Effector memory CD8-positive, alpha-beta T cell (primary cell): ENCODE measurements at regions not wholly inside any gene's neighbourhood (a gene's known extent, or its start where the extent isn't known, plus 50 kb on each side); places are given as distances from the start of the nearest gene placed in this dataset.

ENCODE experiments used
- ATAC-seq: fragments of 150-1000 bp; cut with Tn5 transposase; replicated peaks from 2 replicates; pipeline ENCODE4 v1.10.0; 2021; ENCODE audit warnings: mild to moderate bottlenecking, moderate library complexity
- DNase-seq, 3 experiments: peaks; one replicate each; pipeline ENCODE4 v3.0.0; 2021
- H3K27ac Mint-ChIP-seq, 2 donors: one replicate each; pipeline ENCODE4 v1.8.0; 2022; ENCODE audit warnings: mild to moderate bottlenecking in 2 of 2, mixed read lengths in 2 of 2, moderate library complexity in 2 of 2
- H3K27me3 Mint-ChIP-seq, 2 donors: one replicate each; pipeline ENCODE4 v1.8.0; 2022; ENCODE audit warnings: mixed read lengths in 2 of 2
- H3K36me3 Mint-ChIP-seq: one replicate; pipeline ENCODE4 v1.8.0; 2022; ENCODE audit warnings: mild to moderate bottlenecking, moderate library complexity, mixed read lengths; ENCODE audit not compliant: insufficient read depth
- H3K4me1 Mint-ChIP-seq, 2 donors: one replicate each; pipeline ENCODE4 v1.8.0; 2022; ENCODE audit warnings: low read depth in 2 of 2, mixed read lengths in 2 of 2
- H3K4me3 Mint-ChIP-seq, 2 donors: one replicate each; pipeline ENCODE4 v1.8.0; 2022; ENCODE audit warnings: mild to moderate bottlenecking in 2 of 2, mixed read lengths in 2 of 2, moderate library complexity in 2 of 2
- H3K9me3 Mint-ChIP-seq, 2 donors: one replicate each; pipeline ENCODE4 v1.8.0; 2022; ENCODE audit warnings: mixed read lengths in 2 of 2

DNA sequence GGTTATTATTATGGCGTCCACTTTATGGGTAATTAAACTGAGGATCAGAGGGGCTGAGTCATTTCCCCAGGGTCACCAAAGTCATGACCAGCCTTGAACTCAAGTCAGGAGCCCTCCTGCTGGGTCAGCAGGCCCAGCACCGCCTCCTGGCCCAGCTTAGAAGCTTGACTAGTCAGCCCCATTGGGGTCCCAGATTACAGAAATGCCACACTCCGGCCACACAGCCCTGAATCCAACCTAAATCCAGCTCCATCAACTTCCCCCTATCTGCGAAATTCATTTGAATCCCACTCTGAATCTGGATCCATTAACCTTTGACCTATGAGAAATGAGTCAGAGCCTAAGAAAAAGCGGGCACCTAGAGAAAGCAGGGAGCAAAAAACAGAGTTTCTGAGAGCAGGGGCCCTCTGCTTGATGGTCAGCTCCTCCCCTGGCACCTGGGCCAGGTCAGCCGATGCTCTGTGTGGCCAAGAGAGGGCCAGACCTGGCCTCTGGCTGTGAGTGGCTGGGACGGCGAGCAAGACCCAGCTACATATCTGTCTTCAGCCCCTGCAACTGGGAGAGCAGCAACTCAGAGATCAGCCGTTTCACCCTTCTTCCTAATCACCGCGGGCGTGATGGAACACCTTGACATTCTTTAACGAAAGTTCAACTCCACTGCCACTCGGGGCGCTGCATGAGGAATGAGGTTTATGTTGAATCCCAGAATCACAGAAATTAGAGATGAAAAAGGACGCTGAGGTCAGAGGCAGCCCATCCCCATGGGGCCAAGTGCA lies 196.1 kb downstream of the TRIM29 start:
- H3K4me1 Mint-ChIP-seq = no peaks in the 10 kb centered on the region
- H3K9me3 Mint-ChIP-seq = no peaks in the 10 kb centered on the region
- DNase-seq (no peak), ATAC-seq (no peak)
- H3K27me3 Mint-ChIP-seq = peaks cover 43 to 88% of the 10 kb centered on the region in 2 donors
- no peak overlapping the region for H3K4me3 Mint-ChIP-seq
- no peaks in the 10 kb centered on the region for H3K36me3 Mint-ChIP-seq
- no peak overlapping the region for H3K27ac Mint-ChIP-seq

DNA sequence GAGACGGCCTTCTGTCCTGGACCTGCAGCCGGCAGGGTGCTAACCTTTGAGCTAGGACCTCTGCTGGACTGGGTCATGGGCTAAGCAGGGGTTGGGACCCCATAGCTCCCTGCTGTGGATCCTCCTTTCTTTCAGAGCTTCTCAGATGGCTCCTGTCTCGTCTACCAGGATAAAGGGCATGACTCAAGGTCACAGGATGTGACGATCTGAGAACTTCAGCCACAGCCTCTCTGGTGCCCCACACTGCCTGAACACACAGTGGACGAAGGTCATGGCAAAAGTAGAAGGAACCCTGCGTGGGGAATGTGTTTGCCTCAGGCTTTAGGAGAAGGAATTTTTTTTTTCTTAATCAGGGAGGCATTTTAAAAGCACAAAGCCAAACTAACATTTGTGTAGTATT lies 196.7 kb downstream of the TRIM29 start:
- Mint-ChIP-seq H3K4me3 (no peak overlapping the region), H3K4me1 (peaks cover 0 to 3% of the 10 kb centered on the region in 2 donors), H3K27ac (no peak overlapping the region), H3K36me3 (no peaks in the 10 kb centered on the region), H3K9me3 (no peaks in the 10 kb centered on the region), H3K27me3 (peaks cover 50 to 89% of the 10 kb centered on the region in 2 donors)
- DNase-seq = no peak
- ATAC-seq = no peak

DNA sequence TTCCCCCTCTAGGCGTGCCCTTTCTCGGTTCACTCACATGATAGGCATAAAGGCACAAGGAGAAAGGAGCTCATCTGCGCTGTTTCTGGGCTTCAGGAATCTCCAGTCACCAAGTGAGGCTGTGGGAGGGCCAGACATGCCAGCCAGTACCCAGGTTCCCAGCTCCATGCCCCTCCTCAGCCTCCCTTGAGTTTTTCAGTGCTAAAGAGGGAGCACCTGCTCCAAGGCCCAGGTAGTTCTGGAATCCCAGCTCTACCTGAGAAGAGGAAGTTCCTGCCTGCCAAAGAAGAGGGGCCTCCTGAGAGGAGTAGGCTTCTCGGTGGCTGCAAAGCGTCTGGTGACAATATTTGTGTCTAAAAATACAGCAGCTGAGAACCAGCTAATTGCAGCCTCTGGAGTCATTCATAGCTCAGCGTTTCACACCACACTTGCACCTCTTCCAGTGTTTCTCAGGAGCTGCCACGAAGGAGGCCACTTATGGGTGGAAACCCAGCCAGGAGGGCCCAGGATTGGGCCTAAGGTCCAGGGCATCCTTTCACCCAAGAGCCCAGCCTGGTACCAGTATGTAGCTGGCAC lies 197.4 kb downstream of the TRIM29 start:
- ATAC-seq = no peak

DNA sequence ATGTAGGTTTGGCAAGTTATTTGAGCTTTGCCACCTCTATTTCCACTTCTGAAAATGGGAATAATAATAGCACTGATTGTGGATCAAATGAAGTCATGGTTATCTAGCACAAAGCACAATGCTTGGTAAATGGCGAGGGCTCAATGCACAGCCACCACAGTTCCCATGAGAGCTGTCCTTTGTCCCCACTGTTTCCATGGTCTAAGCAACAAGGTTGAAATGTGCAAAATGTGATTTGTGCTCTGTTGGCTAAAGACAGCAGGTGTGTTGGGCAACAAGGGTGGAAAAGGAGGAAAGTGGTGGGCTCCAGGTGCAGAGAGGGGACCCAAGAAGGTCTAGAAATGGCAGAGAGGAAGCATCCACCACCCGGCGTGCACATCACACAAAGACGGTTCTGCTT lies 200.5 kb downstream of the TRIM29 start:
- no peak for ATAC-seq
- Mint-ChIP-seq H3K9me3 (no peaks in the 10 kb centered on the region), H3K36me3 (no peaks in the 10 kb centered on the region), H3K4me1 (peaks cover 0 to 3% of the 10 kb centered on the region in 2 donors), H3K4me3 (no peak overlapping the region), H3K27me3 (peaks cover 39 to 79% of the 10 kb centered on the region in 2 donors), H3K27ac (no peak overlapping the region)
- no peak for DNase-seq

More for the DNA sequence above, 197.4 kb downstream of the TRIM29 start:
- Mint-ChIP-seq H3K4me1 (peaks cover 0 to 3% of the 10 kb centered on the region in 2 donors), H3K4me3 (no peak overlapping the region), H3K36me3 (no peaks in the 10 kb centered on the region), H3K9me3 (no peaks in the 10 kb centered on the region), H3K27me3 (peaks cover 48 to 84% of the 10 kb centered on the region in 2 donors), H3K27ac (no peak overlapping the region)
- DNase-seq = no peak

DNA sequence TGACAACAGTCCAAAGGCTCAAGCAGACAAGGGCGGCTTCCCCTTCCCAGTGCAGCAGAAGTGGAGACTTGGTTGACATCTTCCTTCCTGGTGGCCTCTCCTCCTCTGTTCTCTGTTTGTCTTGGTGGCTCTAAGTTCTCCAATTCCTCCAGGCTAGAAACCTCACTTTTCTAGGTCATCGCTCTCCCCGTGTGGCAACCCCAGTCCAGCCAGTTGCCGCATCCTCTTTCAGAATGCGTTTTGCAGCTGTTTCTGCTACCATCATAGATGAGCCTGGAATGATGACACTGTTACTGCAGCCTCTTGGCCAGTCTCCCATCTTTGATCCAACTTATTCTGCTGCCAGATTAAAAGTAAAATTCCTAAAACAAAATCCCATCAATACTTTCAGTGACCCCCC lies 201.5 kb downstream of the TRIM29 start:
- H3K27me3 Mint-ChIP-seq = peaks cover 45 to 80% of the 10 kb centered on the region in 2 donors
- no peak for DNase-seq
- ATAC-seq = no peak

DNA sequence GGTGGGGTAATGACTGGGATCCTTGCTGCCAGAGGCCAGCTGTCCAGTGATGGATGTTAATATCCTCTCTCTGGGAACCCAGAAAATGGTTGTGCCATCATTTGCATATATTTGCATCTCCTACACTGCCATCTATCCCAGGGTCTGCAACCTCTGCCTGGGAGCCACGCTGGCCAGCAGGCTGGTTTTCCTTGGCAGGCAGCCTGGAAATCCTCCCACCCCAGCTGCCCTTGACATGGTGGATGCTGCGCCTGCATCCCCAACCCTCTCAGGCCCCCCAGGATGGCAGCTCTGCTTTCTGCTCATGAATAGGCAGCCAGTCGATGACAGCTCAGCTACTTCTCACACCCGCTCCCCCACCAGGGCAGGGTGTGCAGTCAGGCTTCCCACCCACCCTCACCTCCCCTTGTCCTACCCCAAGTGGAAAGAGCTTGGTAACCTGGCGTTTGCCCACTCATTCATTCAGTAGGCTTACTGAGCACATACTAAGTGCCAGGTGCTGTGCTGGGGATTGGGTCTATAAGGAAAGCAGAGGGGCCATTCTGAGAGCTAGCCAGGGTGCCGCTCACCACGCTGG lies 202.5 kb downstream of the TRIM29 start:
- H3K9me3 Mint-ChIP-seq = no peaks in the 10 kb centered on the region
- H3K36me3 Mint-ChIP-seq = no peaks in the 10 kb centered on the region
- peaks cover 55 to 81% of the 10 kb centered on the region in 2 donors for H3K27me3 Mint-ChIP-seq
- ATAC-seq (no peak), DNase-seq (no peak)
- H3K4me1 Mint-ChIP-seq = peaks cover 0 to 3% of the 10 kb centered on the region in 2 donors
- no peak overlapping the region for H3K4me3 Mint-ChIP-seq
- H3K27ac Mint-ChIP-seq = no peak overlapping the region

More for the DNA sequence above, 201.5 kb downstream of the TRIM29 start:
- Mint-ChIP-seq H3K4me1 (peaks cover 0 to 3% of the 10 kb centered on the region in 2 donors), H3K4me3 (no peak overlapping the region), H3K36me3 (no peaks in the 10 kb centered on the region), H3K9me3 (no peaks in the 10 kb centered on the region), H3K27ac (no peak overlapping the region)

DNA sequence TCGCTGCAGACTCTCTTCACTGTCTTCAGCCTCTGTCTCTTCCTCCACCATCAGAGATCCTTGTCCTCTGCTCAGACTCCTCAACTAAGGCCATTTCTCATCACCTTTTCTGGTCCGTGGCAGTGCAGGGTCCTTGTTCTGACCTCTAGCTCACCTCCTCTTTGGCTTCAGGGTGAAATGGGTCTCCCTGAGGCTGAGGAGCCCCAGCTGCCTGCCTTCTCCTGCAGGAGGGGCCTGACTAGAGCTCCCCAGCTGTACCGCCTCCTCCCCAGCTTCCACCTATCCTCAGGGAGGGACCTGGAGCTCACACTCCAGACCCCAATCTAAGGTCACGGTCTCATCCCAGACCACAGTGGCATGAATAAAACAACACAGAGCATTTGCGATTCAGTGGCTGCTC lies 203.0 kb downstream of the TRIM29 start:
- no peak overlapping the region for H3K4me3 Mint-ChIP-seq
- DNase-seq = no peak

DNA sequence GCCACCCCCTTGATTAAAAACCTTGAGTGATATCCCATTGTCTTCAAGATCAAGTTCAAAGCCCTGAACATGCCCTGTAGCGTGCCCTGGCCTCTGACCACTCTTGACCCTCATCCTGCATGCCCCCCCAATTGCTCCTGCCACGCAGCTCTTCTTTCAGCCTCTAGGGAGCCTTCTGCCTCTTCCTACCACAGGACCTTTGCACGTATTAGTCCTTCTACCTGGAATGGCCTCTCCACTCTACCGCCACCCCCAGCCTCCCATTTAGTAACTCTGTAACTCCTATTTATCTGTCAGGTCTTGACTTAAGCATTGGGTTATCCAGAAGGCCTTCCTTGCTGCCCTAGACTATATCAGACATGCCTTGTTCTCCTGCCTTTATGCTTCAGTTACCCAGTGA lies 203.6 kb downstream of the TRIM29 start:
- H3K36me3 Mint-ChIP-seq = no peaks in the 10 kb centered on the region

More for the DNA sequence above, 203.0 kb downstream of the TRIM29 start:
- Mint-ChIP-seq H3K27me3 (peaks cover 59 to 81% of the 10 kb centered on the region in 2 donors), H3K4me1 (peaks cover 0 to 3% of the 10 kb centered on the region in 2 donors), H3K36me3 (no peaks in the 10 kb centered on the region), H3K27ac (no peak overlapping the region), H3K9me3 (no peaks in the 10 kb centered on the region)
- no peak for ATAC-seq

DNA sequence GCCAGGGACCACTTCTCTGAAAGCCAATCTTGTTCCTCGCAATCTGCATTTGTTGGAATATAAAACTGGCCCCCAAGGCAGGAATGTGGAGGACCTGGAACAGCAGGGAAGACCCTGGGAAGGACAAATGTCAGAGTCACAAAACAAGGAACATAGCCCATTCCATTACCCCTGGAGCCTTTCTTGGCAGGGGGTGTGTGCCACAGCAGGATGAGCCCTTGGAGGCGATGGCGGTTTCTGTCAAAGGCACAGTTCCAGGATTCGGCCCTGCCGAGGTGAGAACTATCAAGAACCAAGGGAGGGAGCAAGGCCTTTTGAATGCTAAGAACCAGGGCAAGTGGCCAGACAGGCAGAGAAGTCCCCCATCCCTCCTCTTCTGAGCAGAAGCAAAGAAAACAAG lies 204.3 kb downstream of the TRIM29 start:
- Mint-ChIP-seq H3K36me3 (no peaks in the 10 kb centered on the region), H3K27me3 (peaks cover 53 to 72% of the 10 kb centered on the region in 2 donors), H3K9me3 (no peaks in the 10 kb centered on the region), H3K4me3 (no peak overlapping the region), H3K27ac (no peak overlapping the region), H3K4me1 (peaks cover 0 to 3% of the 10 kb centered on the region in 2 donors)
- DNase-seq (no peak), ATAC-seq (no peak)

More for the DNA sequence above, 203.6 kb downstream of the TRIM29 start:
- Mint-ChIP-seq H3K9me3 (no peaks in the 10 kb centered on the region), H3K27ac (no peak overlapping the region), H3K4me1 (peaks cover 0 to 3% of the 10 kb centered on the region in 2 donors), H3K4me3 (no peak overlapping the region), H3K27me3 (peaks cover 59 to 77% of the 10 kb centered on the region in 2 donors)
- DNase-seq (no peak), ATAC-seq (no peak)

DNA sequence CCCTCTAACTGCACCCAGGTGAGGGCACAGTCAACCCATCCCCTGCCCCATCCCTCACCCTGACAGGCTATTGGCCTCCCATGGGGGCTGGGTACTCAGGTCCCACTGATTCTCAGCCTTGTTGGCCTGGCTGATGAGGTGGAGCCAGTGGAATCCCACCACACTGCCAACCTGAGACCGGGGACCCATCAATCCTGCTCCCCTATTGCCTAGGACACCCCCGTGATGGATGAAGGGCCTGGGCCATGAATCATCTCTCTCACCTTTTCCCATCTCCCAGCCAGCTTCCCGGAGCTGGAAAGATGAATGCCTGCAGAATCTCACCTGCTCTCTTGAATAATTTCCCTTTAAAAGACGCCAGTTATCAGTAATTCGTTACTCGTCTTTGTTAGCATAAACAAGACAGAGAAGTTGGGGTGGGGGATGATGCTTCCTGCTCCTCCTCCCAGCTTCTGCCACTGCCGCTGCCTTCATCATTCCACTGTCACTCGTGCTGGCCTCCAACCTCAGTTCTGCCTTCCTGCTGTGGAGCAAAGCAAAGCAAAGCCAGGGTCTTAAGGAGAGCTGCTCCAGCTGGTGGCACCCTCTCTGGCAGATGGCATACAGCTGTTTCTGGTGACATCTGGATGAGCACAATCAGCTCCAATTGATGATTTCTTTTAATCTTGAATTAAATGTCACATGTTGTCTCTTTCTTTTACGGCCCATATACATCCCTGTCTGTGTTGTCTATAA lies 204.0 kb upstream of the NECTIN1 start:
- DNase-seq (no peak), ATAC-seq (no peak)
- H3K27ac Mint-ChIP-seq = no peak overlapping the region
- no peaks in the 10 kb centered on the region for H3K36me3 Mint-ChIP-seq
- H3K4me3 Mint-ChIP-seq = no peak overlapping the region
- H3K9me3 Mint-ChIP-seq = no peaks in the 10 kb centered on the region
- H3K27me3 Mint-ChIP-seq = peaks cover 59 to 78% of the 10 kb centered on the region in 2 donors
- H3K4me1 Mint-ChIP-seq = peaks cover 0 to 3% of the 10 kb centered on the region in 2 donors

DNA sequence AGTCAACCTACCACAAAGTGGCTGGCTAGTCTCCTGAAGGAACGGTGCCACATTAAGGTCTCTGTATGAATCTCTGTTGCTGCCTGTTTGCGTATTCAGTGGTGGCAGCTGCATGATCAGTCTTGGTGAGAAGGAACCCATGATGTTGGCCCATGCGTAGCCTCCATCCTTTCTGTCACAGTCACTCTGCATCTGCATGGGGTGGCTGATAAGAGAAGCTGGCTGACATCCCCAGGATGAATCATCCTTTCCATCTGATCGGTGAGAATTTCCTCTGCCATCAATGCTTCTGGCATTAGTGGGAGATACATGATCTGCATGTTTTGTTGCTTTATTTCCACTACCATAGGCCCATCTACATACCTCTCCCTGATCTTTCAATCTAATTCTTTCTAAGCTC lies 199.0 kb upstream of the NECTIN1 start:
- no peak for ATAC-seq
- Mint-ChIP-seq H3K4me1 (no peaks in the 10 kb centered on the region), H3K27ac (no peak overlapping the region)

DNA sequence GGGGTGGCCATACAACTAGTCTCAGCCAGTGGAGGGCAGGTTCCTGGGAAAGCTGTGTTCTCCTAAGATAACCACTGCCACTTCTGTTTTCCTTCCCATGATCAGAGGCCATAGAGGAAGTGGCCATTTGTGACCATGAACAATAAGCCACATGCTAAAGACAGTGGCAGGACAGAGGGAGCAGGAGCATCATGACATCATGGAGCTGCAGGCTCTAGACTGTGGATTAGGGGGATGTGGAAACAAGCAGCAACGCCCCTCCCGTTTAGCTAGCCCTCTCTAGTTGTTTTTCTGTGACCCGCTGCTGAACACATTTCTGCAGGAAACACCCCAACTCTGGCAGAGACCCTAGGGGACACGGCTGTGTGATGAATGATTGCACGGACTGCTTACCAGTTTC lies 195.0 kb upstream of the NECTIN1 start:
- no peak for DNase-seq
- Mint-ChIP-seq H3K36me3 (no peaks in the 10 kb centered on the region), H3K9me3 (no peaks in the 10 kb centered on the region), H3K4me1 (no peaks in the 10 kb centered on the region), H3K4me3 (no peak overlapping the region), H3K27ac (no peak overlapping the region), H3K27me3 (peaks cover 43 to 81% of the 10 kb centered on the region in 2 donors)
- no peak for ATAC-seq

More for the DNA sequence above, 199.0 kb upstream of the NECTIN1 start:
- peaks cover 47 to 71% of the 10 kb centered on the region in 2 donors for H3K27me3 Mint-ChIP-seq
- no peaks in the 10 kb centered on the region for H3K36me3 Mint-ChIP-seq
- no peak for DNase-seq
- H3K9me3 Mint-ChIP-seq = no peaks in the 10 kb centered on the region
- H3K4me3 Mint-ChIP-seq = no peak overlapping the region

DNA sequence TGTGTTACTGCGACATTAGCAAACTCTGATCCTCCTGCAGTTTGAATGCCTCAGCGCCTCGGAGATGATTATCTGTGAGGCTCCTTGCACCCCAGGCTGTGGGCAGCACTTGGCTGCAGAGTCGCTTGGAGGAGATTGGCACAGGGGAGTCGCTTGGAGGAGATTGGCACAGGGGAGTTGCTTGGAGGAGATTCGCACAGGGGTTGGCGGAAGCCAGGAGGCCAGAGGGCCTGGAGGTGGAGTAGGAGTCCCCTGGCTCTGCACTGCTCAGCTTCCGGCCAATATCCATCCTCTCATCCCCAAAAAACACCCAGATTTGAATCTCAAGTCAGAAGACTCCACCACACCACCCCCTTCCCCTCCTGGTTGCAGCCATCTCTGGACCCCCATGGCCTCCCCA lies 192.6 kb upstream of the NECTIN1 start:
- no peaks in the 10 kb centered on the region for H3K9me3 Mint-ChIP-seq
- H3K4me3 Mint-ChIP-seq = no peak overlapping the region
- DNase-seq (no peak), ATAC-seq (no peak)
- no peak overlapping the region for H3K27ac Mint-ChIP-seq
- no peaks in the 10 kb centered on the region for H3K4me1 Mint-ChIP-seq
- H3K36me3 Mint-ChIP-seq = no peaks in the 10 kb centered on the region
- H3K27me3 Mint-ChIP-seq = peaks cover 43 to 88% of the 10 kb centered on the region in 2 donors
